ENCODE measurements at regions not wholly inside any gene's neighbourhood (a gene's known extent, or its start where the extent isn't known, plus 50 kb on each side); places are given as distances from the start of the nearest gene placed in this dataset.

- TF ChIP-seq CTCF (IDR thresholded peaks at IDR 0.05; ENCODE audit: low read length) = no peak
- no peak for TF ChIP-seq EZH2phosphoT487 (IDR thresholded peaks at IDR 0.05; ENCODE audit: low read length)
These were observed 530.7 kb upstream of the CFAP20DC start for GRCh38 chr3:59580499-59580898.

All from MM.1S (cell line).